Activated CD4-positive, alpha-beta T cell treated with anti-CD3 and anti-CD28 coated beads for 4 hours (primary cell): ENCODE measurements at regions not wholly inside any gene's neighbourhood (a gene's known extent, or its start where the extent isn't known, plus 50 kb on each side); places are given as distances from the start of the nearest gene placed in this dataset.
A peak's percentile ranks its signal among the peaks of the same experiment; 100 is the strongest.
"Not testable (repeated sequence)": the region's sequence is repeated elsewhere in the genome, so short reads cannot be mapped to it uniquely, and the experiment has no call there.

Source experiments
- DNase-seq, 2 donors: peaks; one replicate each; pipeline ENCODE4 v3.0.0-alpha.2; 2020

DNA sequence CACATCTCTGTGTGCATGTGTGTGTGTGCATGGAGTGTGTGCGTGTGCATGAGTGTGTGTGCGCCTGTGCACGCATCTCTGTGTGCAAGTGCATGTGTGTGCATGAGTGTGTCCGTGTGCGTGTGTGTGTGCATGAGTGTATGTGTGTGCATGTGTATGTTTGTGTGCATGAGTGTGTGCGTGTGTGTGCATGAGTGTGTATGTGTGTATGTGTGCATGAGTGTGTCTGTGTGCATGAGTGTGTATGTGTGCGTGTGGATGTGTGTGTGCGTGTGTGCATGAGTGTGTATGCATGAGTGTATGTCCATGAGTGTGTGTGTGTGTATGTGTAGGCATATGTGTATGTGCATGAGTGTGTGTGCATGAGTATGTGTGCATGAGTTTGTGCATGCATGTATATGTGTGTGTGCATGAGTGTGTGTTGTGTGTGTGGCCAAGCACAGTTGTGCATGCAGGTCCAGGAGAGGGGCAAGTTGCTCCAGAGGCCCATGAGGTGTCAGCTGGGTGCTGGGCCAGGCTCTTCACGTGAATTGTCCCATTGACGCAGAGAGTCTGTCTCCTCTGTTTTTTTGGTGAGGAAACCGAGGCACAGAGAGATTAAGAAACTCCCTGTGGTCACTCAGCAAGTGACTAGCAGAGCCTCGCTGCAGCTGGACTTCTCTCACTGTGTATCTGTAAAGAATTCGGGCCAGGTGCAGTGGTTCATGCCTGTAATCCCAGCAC is 75.5 kb downstream of the ASB1 start:
- no peak for DNase-seq

- DNase-seq = no peak
Measured at GRCh38 chr2:238502956-238503791, 76.4 kb downstream of the ASB1 start.

- no peak for DNase-seq
Measured at GRCh38 chr2:238504181-238504931, 77.6 kb downstream of the ASB1 start.

GRCh38 chr2:238505119-238505891 is 78.6 kb downstream of the ASB1 start:
- peak in 1 of 2 donors; percentile 19 for DNase-seq

GRCh38 chr2:238505892-238506280 is 79.2 kb downstream of the ASB1 start:
- no peak for DNase-seq

- no peak for DNase-seq
Measured at GRCh38 chr2:238506371-238507068, 79.8 kb downstream of the ASB1 start.

DNA sequence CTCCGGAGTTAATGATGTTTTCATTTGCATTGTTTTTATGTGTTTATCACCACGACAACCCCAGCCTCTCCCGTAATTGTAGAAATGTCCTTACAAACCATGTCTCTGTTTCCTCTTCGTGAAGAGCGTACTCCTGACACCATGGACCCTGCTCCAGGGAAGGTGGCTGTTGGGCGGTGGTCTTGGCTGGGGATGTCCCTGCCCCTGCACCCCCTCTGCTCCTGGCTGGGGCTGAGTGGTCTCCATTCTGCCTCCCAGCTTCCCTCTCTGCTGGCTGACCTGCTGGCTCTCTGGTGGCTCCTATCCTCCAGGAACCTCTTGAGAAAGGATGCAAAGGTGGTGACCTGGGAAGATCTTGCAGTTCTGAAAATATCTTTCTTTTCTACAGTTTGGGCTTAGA is 81.1 kb downstream of the ASB1 start:
- no peak for DNase-seq

- DNase-seq = no peak
Measured at GRCh38 chr2:238509151-238509835, 82.6 kb downstream of the ASB1 start.

- DNase-seq = no peak
Measured at GRCh38 chr2:238509903-238510302, 83.2 kb downstream of the ASB1 start.

- no peak for DNase-seq
Measured at GRCh38 chr2:238510911-238511613, 84.3 kb downstream of the ASB1 start.

GRCh38 chr2:238511614-238511950 is 84.9 kb downstream of the ASB1 start:
- no peak for DNase-seq

GRCh38 chr2:238512247-238512867 is 85.6 kb downstream of the ASB1 start:
- DNase-seq = no peak

- DNase-seq = no peak
Measured at GRCh38 chr2:238513346-238513745, 86.6 kb downstream of the ASB1 start.

DNA sequence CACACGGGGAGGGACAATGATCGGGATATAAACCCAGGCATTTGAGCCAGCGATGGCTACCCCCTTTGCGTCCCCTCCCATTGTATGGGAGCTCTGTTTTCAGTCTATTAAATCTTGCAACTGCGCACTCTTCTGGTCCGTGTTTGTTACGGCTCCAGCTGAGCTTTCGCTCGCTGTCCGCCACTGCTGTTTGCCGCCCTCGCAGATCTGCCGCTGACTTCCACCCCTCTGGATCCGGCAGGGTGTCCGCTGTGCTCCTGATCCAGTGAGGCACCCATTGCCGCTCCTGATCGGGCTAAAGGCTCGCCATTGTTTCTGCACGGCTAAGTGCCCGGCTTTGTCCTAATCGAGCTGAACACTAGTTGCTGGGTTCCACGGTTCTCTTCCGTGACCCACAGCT is 87.3 kb downstream of the ASB1 start:
- not testable (repeated sequence) for DNase-seq

GRCh38 chr2:238515377-238515776 is 88.7 kb downstream of the ASB1 start:
- no peak for DNase-seq

DNA sequence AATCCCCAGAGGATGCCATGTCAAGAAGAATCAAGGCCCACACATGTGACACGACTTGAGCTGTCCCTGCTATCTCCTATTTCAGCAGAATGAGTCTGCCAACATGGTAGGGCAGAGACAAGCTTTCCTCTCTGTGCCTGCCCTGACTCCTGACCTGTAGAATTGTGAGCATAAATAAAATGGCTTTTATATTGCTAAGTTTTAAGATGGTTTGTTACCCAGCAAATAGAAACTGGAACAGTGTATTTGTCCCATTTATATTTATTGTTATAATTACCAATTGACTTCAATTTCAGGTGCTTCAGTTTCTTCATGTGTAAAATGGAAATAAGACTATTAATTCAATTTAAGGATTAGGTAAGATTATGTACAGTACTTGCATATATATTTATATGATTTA is 90.5 kb downstream of the ASB1 start:
- no peak for DNase-seq

GRCh38 chr2:238518172-238518820 is 91.6 kb downstream of the ASB1 start:
- DNase-seq = no peak

DNA sequence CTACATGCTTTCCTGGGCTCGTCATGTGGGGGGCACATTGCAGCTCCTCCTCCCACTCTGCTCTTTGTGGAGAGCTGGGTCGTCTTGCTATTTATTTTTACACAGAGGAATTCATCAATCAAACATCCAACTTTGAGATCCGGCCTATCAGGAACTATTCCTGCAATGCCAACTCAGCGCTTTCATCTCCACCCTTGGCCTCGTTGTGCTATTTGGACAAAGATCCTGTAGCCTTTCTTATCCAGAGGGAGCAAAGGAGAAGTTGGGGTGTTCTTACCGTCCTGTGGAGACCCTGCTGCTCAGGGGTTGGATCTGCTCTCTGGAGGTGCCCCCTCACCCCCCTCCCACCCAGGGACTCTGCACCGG is 92.1 kb downstream of the ASB1 start:
- no peak for DNase-seq

- no peak for DNase-seq
Measured at GRCh38 chr2:238520359-238520886, 93.7 kb downstream of the ASB1 start.

DNA sequence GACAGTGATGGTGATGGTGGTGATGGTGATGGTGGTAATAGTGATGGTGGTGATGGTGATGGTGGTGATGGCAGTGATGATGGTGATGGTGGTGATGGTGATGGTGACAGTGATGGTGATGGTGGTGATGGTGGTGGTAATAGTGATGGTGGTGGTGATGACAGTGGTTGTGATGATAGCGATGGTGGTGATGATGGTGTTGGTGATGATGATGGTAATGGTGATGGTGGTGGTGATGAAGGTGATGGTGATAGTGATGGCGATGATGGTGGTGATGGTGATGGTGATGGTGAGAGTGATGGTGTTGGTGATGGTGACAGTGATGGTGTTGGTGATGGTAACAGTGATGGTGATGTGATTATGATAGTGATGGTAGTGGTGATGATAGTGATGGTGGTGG is 94.3 kb downstream of the ASB1 start:
- no peak for DNase-seq
